K562 (cell line): ENCODE measurements at regions not wholly inside any gene's neighbourhood (a gene's known extent, or its start where the extent isn't known, plus 50 kb on each side); places are given as distances from the start of the nearest gene placed in this dataset.
"Not testable (repeated sequence)": the region's sequence is repeated elsewhere in the genome, so short reads cannot be mapped to it uniquely, and the experiment has no call there.

ENCODE experiments used
- ATAC-seq: fragments of 200-7000 bp; cut with Tn5 transposase; 3 replicates; pipeline ENCODE4 v1.9.1; 2020; ENCODE audit warnings: moderate library complexity
- BruUV-seq: library from RNA; stranded (reverse); fragments of 400-500 nt; replicated peaks from 2 replicates; lab custom pipeline; 2021; lab: Mats Ljungman, UMichigan
- CTCF ChIA-PET: fragments of 300-600 bp; formaldehyde crosslinking; extraction: SDS; loops from one replicate; lab custom pipeline; 2021; ENCODE audit warnings: low intra/inter-chr PET ratio; lab: Yijun Ruan, JAX
- POLR2A ChIA-PET: fragments of 300-600, 350-650 bp; sonication (Branson Sonifier 250); formaldehyde crosslinking; extraction: SDS; loops from one replicate; lab custom pipeline; 2021; ENCODE audit warnings: antibody characterized with exemption, inconsistent platforms; lab: Yijun Ruan, JAX
- DNase-seq, 4 experiments: peaks; one replicate each; pipeline versions ENCODE4 v3.0.0 to v3.0.0-alpha.2; 2011 to 2018; ENCODE audit warnings: low spot score in 3 of 4, mixed read lengths in 3 of 4; ENCODE audit errors: extremely low read depth in 1 of 4
- FAIRE-seq: peaks from 2 replicates; lab custom pipeline; 2011; peaks lifted over from hg19 to GRCh38; lab: Jason Lieb, UNC
- H2AFZ ChIP-seq: 2 replicates; pipeline ENCODE4 v1.6.0; 2011; ENCODE audit warnings: low read depth, low read length, control low read depth, inconsistent platforms
- H3K27ac ChIP-seq: fragments of 200-600 bp; 3 replicates; pipeline ENCODE4 v1.8.0; 2011; ENCODE audit warnings: low read depth, mild to moderate bottlenecking, control low read depth, inconsistent platforms, low read length, moderate library complexity, mixed read lengths; ENCODE audit errors: extremely low read depth
- H3K27me3 ChIP-seq, 2 experiments: fragments of 300-600 bp in 1 of 2; 2 replicates in 1 of 2; 3 replicates in 1 of 2; pipeline versions ENCODE4 v1.6.0 to v1.8.0; 2011; ENCODE audit warnings: inconsistent platforms in 2 of 2, low read length in 2 of 2, mild to moderate bottlenecking in 1 of 2, mixed read lengths in 1 of 2, moderate library complexity in 1 of 2; ENCODE audit not compliant: control insufficient read depth in 2 of 2, insufficient read depth in 2 of 2
- H3K36me3 ChIP-seq: fragments of 300-600 bp; 3 replicates; pipeline ENCODE4 v1.8.0; 2011; ENCODE audit warnings: mild to moderate bottlenecking, low read length, inconsistent platforms; ENCODE audit not compliant: control insufficient read depth, insufficient read depth
- H3K4me1 ChIP-seq, 2 experiments: fragments of 200-600 bp in 1 of 2; replicated peaks in 1 of 2; 2 replicates in 1 of 2; 3 replicates in 1 of 2; pipeline versions ENCODE4 v1.5.1 to v1.8.0; 2011; ENCODE audit warnings: inconsistent platforms in 2 of 2, low read length in 2 of 2, mild to moderate bottlenecking in 1 of 2, mixed read lengths in 1 of 2, moderate library complexity in 1 of 2; ENCODE audit not compliant: control insufficient read depth in 2 of 2, insufficient read depth in 2 of 2
- H3K4me2 ChIP-seq: 2 replicates; pipeline ENCODE4 v1.6.1; 2011; ENCODE audit warnings: low read length, control low read depth, inconsistent platforms, mixed read lengths; ENCODE audit not compliant: insufficient read depth
- H3K4me3 ChIP-seq: fragments of 200-600 bp; sonication (generic), shearing (Covaris generic); 2 replicates; pipeline ENCODE4 v1.5.1; 2016; ENCODE audit warnings: control low read depth, inconsistent platforms
- H3K79me2 ChIP-seq: fragments of 200-600 bp; 3 replicates; pipeline ENCODE4 v1.8.0; 2011; ENCODE audit warnings: low read length, inconsistent platforms; ENCODE audit not compliant: control insufficient read depth, insufficient read depth
- H3K9ac ChIP-seq, 2 experiments: 2 replicates each; pipeline versions ENCODE4 v1.6.0 to v1.6.1; 2011; ENCODE audit warnings: low read depth in 2 of 2, low read length in 2 of 2, control low read depth in 1 of 2, inconsistent platforms in 1 of 2, mild to moderate bottlenecking in 1 of 2, mixed read lengths in 1 of 2; ENCODE audit not compliant: insufficient read depth in 1 of 2
- H3K9me1 ChIP-seq: one replicate; pipeline ENCODE4 v1.6.0; 2011; ENCODE audit warnings: inconsistent platforms, mild to moderate bottlenecking, low read length, moderate library complexity; ENCODE audit not compliant: control insufficient read depth, insufficient read depth
- H3K9me3 ChIP-seq: replicated peaks from 2 replicates; pipeline ENCODE4 v1.5.1; 2011; ENCODE audit warnings: low read depth, low read length, inconsistent platforms; ENCODE audit not compliant: control insufficient read depth, insufficient read depth
- H4K20me1 ChIP-seq: replicated peaks from 2 replicates; pipeline ENCODE4 v1.6.1; 2011; ENCODE audit warnings: low read length, inconsistent platforms, mixed read lengths; ENCODE audit not compliant: control insufficient read depth, insufficient read depth
- CHAMP1 ChIP-seq: fragments of 450-650 bp; IDR thresholded peaks from 2 replicates; pipeline ENCODE4 v1.6.1; 2016; ENCODE audit warnings: mild to moderate bottlenecking
- ZNF431 ChIP-seq: sonication (generic); formaldehyde crosslinking; IDR thresholded peaks from 2 replicates; pipeline ENCODE4 v1.8.0; 2022; ENCODE audit warnings: mild to moderate bottlenecking, missing genetic modification reagents
- WGBS: fragments of 100-300 bp; shearing (Covaris generic); methylation state at CpG from one replicate; pipeline ENCODE4 v1.1.6; 2016; ENCODE audit warnings: low coverage, mixed read lengths; ENCODE audit not compliant: insufficient coverage; ENCODE audit errors: missing lambda C conversion rate; 5-methylcytosine and 5-hydroxymethylcytosine counted together
- in situ Hi-C: fragments of 300-500 bp; cut with MboI; formaldehyde crosslinking; loops from 4 replicates; pipeline ENCODE4 v1.15.0; 2018; ENCODE audit warnings: inconsistent platforms, mixed read lengths
- intact Hi-C: fragments of 100-400 bp; cut with micrococcal nuclease; formaldehyde crosslinking; loops from 2 replicates; pipeline ENCODE4 v1.14.2; 2022

GRCh38 chr7:32768338-32768737 lies 123.2 kb downstream of the KBTBD2 start:
- BruUV-seq, in situ Hi-C loops, H3K9ac ChIP-seq, CTCF ChIA-PET, H3K4me2 ChIP-seq, H3K4me1 ChIP-seq, ATAC-seq, H3K4me3 ChIP-seq, H3K79me2 ChIP-seq, H3K9me1 ChIP-seq, H4K20me1 ChIP-seq, H3K27ac ChIP-seq, POLR2A ChIA-PET, DNase-seq, H3K36me3 ChIP-seq, H3K27me3 ChIP-seq, FAIRE-seq, H3K9me3 ChIP-seq, H2AFZ ChIP-seq: not testable (repeated sequence)
- intact Hi-C loops = loop anchor here (10.0 kb wide), 2 partner anchors 286 to 416 kb away; no protein-coding TSS in a partner anchor
- TF ChIP-seq ZNF431 (CRISPR knock-in tag) = peak; percentile 99
- 0 out of 2 replicates have a peak, but pooled peaks have one; percentile 54 for TF ChIP-seq CHAMP1
- 50% methylated on average over 1 of the region's 1 CpG for WGBS
